Parathyroid adenoma (tissue), 2 donors: ENCODE measurements at regions not wholly inside any gene's neighbourhood (a gene's known extent, or its start where the extent isn't known, plus 50 kb on each side); places are given as distances from the start of the nearest gene placed in this dataset.

Experiments
- H2AFZ ChIP-seq: fragments of 300-600 bp; sonication (generic); one replicate; pipeline ENCODE4 v1.7.0; 2017; ENCODE audit warnings: antibody characterized with exemption, mild to moderate bottlenecking
- H3K27ac ChIP-seq: fragments of 300-600 bp; sonication (generic); one replicate; pipeline ENCODE4 v1.7.0; 2017
- H3K27me3 ChIP-seq: fragments of 300-600 bp; sonication (generic); one replicate; pipeline ENCODE4 v1.7.0; 2017; ENCODE audit warnings: low read length; ENCODE audit not compliant: control insufficient read depth, insufficient read depth
- H3K36me3 ChIP-seq: fragments of 300-600 bp; sonication (generic); one replicate; pipeline ENCODE4 v1.7.0; 2017; ENCODE audit warnings: low read length; ENCODE audit not compliant: control insufficient read depth, insufficient read depth
- H3K4me1 ChIP-seq: fragments of 300-600 bp; sonication (generic); one replicate; pipeline ENCODE4 v1.7.0; 2017; ENCODE audit warnings: control low read depth
- H3K4me2 ChIP-seq: fragments of 300-600 bp; sonication (generic); one replicate; pipeline ENCODE4 v1.7.0; 2017; ENCODE audit warnings: low read length
- H3K4me3 ChIP-seq: fragments of 300-600 bp; sonication (generic); one replicate; pipeline ENCODE4 v1.7.0; 2017; ENCODE audit warnings: low read depth, low read length
- H3K79me2 ChIP-seq: fragments of 300-600 bp; sonication (generic); one replicate; pipeline ENCODE4 v1.7.0; 2017; ENCODE audit warnings: control low read depth
- H3K9ac ChIP-seq: fragments of 300-600 bp; sonication (generic); one replicate; pipeline ENCODE4 v1.7.0; 2017; ENCODE audit warnings: mild to moderate bottlenecking
- H3K9me3 ChIP-seq: fragments of 300-600 bp; sonication (generic); one replicate; pipeline ENCODE4 v1.7.0; 2017; ENCODE audit warnings: low read length; ENCODE audit not compliant: control insufficient read depth
- CTCF ChIP-seq: fragments of 300-600 bp; sonication (generic); IDR thresholded peaks from one replicate; pipeline ENCODE4 v1.7.0; 2017; ENCODE audit warnings: antibody characterized with exemption, mild to moderate bottlenecking
- donor health status: primary hyperparathyroidism.

DNA sequence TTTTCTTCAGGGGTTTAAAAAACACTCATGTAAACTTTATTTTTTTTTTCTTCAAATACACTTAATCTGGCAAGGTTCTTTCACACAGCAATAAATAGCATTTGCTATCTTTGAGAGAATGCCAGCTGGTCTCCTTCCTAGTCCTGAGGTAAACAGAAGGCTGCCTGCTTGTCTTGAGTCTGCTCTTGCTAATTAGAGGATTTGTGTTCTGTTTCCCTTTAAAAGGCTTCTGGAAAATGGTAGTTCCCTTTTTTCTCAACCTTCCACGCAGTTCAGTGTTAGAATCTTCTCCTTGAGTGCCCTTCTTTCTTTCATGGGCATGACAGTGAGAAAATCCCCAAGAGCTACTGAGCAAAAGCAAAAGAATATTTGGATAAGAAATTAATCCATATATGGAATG is 92.3 kb upstream of the DCN start:
- H3K27me3 ChIP-seq, result no peaks in the 10 kb centered on the region
- no peak for TF ChIP-seq CTCF
- no peaks in the 10 kb centered on the region for H3K9me3 ChIP-seq
- no peaks in the 10 kb centered on the region for H3K79me2 ChIP-seq
- no peak overlapping the region for H2AFZ ChIP-seq
- no peak overlapping the region for H3K27ac ChIP-seq
- H3K4me1 ChIP-seq, result no peaks in the 10 kb centered on the region
- H3K4me2 ChIP-seq, result no peak overlapping the region
- no peak overlapping the region for H3K4me3 ChIP-seq
- H3K9ac ChIP-seq, result no peak overlapping the region
- no peaks in the 10 kb centered on the region for H3K36me3 ChIP-seq

- no peak overlapping the region for H3K27ac ChIP-seq
- TF ChIP-seq CTCF, result no peak
Measured at GRCh38 chr12:91273560-91273959, 90.9 kb upstream of the DCN start.

DNA sequence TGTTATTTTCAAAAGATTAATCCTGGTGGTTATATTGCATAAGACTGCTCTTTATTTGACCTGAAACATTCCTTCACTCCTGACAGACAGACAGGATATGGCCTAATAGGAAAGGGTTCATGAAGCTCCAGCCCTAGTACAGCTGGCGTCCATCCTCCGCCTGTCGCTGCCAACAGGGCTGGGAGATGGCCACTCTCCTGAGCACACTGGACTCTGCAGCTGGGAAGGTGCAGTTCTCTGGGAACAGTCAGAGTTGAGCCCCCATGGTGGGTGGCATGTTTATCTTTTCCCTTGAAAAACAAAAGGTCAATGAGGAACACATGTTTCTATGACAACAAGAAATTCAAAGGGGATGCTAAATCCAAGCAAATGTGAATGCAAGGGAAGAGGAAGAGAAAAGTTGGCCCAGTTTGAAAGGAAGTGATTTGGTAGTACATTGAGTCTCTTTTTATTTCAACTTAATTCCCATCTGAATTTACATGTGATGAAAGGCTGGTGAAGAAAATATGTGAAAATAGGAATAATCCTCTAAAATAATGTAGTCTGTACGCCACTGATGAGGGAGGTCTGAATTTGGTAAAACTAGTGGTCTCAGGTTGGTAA is 89.9 kb upstream of the DCN start:
- TF ChIP-seq CTCF, result no peak
- Histone ChIP-seq H3K9me3 (no peaks in the 10 kb centered on the region), H3K4me3 (no peak overlapping the region), H3K27ac (no peak overlapping the region), H2AFZ (no peak overlapping the region), H3K79me2 (no peaks in the 10 kb centered on the region), H3K4me1 (no peaks in the 10 kb centered on the region), H3K36me3 (no peaks in the 10 kb centered on the region), H3K4me2 (no peak overlapping the region), H3K9ac (no peak overlapping the region), H3K27me3 (no peaks in the 10 kb centered on the region)

More at GRCh38 chr12:91273560-91273959, 90.9 kb upstream of the DCN start:
- Histone ChIP-seq H3K4me3 (no peak overlapping the region), H3K9ac (no peak overlapping the region), H3K36me3 (no peaks in the 10 kb centered on the region), H3K79me2 (no peaks in the 10 kb centered on the region), H3K27me3 (no peaks in the 10 kb centered on the region), H3K9me3 (no peaks in the 10 kb centered on the region), H3K4me2 (no peak overlapping the region), H3K4me1 (no peaks in the 10 kb centered on the region), H2AFZ (no peak overlapping the region)

DNA sequence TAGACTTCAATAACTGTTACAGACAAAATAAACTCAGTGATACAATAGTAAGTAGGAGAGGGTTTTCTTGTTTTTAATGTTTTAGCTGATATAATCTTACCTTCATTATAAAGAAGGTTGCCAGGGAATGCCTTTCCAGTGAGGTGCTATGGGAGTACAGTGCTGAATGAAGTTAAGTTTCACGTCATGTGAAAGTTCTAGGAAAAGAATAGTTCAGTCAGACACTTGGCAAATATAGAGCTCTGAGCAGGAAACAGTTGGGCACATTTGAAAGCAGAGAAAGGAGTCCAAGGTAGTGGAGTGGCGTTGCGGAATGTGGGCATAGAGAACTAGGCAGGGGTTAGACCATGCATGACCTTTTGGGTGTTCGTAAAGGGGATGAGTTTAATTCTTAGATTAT is 88.6 kb upstream of the DCN start:
- no peak overlapping the region for H3K4me3 ChIP-seq

More for the DNA sequence above, 88.6 kb upstream of the DCN start:
- H3K9me3 ChIP-seq, result no peaks in the 10 kb centered on the region
- no peaks in the 10 kb centered on the region for H3K36me3 ChIP-seq
- H3K27ac ChIP-seq, result no peak overlapping the region
- no peaks in the 10 kb centered on the region for H3K79me2 ChIP-seq
- H2AFZ ChIP-seq, result no peak overlapping the region
- no peak overlapping the region for H3K4me2 ChIP-seq
- no peak for TF ChIP-seq CTCF
- H3K27me3 ChIP-seq, result no peaks in the 10 kb centered on the region
- H3K9ac ChIP-seq, result no peak overlapping the region
- no peaks in the 10 kb centered on the region for H3K4me1 ChIP-seq
